ENCODE measurements at regions not wholly inside any gene's neighbourhood (a gene's known extent, or its start where the extent isn't known, plus 50 kb on each side); places are given as distances from the start of the nearest gene placed in this dataset.

GRCh38 chr11:33942954-33943353, 51.1 kb upstream of the LMO2 start:
- TF ChIP-seq CTCF (IDR thresholded peaks at IDR 0.05; ENCODE audit: extremely low read depth in 1 of 2, insufficient read depth in 1 of 2, low read depth in 1 of 2, low read length in 2 of 2), result no peak
- TF ChIP-seq EZH2 (IDR thresholded peaks at IDR 0.05; ENCODE audit: borderline replicate concordance, low read depth, low read length, severe bottlenecking), result no peak
- TF ChIP-seq, protein P1, sequence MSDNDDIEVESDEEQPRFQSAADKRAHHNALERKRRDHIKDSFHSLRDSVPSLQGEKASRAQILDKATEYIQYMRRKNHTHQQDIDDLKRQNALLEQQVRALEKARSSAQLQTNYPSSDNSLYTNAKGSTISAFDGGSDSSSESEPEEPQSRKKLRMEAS (IDR thresholded peaks at IDR 0.05; ENCODE audit: insufficient read depth, insufficient read length), result no peak
- no peak for TF ChIP-seq JUN (IDR thresholded peaks at IDR 0.05; ENCODE audit: borderline replicate concordance, insufficient read depth, insufficient read length, low read depth)
